ENCODE measurements at regions not wholly inside any gene's neighbourhood (a gene's known extent, or its start where the extent isn't known, plus 50 kb on each side); places are given as distances from the start of the nearest gene placed in this dataset.

DNA sequence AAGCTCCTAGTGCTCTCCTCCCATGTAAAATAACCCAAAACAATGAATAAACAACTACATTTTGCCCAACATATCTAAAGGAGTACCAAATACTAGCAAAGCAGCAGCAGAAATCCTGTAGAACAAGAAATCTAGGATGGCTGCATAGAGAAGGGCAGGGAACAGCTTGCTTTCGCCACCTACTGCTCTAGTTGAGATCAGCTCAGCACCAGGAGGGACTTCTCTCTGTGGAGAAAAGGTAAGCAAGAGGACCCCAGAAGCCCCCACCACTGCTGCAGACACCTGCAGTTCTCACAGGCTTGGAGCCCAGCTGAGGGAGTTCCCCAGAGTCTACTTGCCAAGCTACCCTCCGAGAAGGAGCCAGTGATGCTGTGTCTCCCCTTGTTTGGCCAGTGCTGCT lies 243.0 kb upstream of the CHST9 start:
- ATAC-seq, result no peak
- in situ Hi-C loops (cut with HindIII; ENCODE audit: low pct_unique_long_range_greater_than_20kb, low sequenced_read_pairs), result no loop called here

DNA sequence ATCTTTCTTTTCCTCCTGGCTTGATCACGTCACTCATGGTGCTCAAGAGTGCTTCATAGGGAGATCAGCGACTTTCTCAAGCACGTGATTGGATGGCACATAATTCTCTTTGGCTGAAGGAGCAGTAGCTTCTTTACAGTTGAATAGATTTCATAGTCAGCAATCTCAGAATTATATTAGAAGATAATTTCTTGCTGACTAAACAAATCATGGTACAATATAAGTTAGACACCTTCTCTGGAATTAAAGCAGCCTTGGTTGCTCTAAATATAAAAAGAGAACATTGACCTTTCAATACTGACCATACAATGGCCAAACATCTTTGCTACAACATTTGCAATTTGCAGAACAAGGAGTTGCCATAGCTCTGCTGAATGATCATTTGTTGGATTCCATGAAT lies 238.5 kb upstream of the CHST9 start:
- Histone ChIP-seq H3K9me3 (ENCODE audit: control insufficient read depth, insufficient read depth, low read depth, low read length) (no peaks in the 10 kb centered on the region), H3K27me3 (ENCODE audit: control insufficient read depth, insufficient read depth, low read length) (no peaks in the 10 kb centered on the region), H3K36me3 (ENCODE audit: control insufficient read depth, insufficient read depth, low read length) (no peaks in the 10 kb centered on the region), H3K4me1 (ENCODE audit: control insufficient read depth, insufficient read depth, low read length) (no peaks in the 10 kb centered on the region), H3K4me3 (ENCODE audit: low read depth in 2 of 2, low read length in 2 of 2) (no peak overlapping the region), H3K27ac (ENCODE audit: low read length) (no peak overlapping the region)
- no TSS peak for BruUV-seq (replicated peaks)
- DNase-seq (ENCODE audit: low read depth, low spot score) (no peak), ATAC-seq (no peak)
- in situ Hi-C loops (cut with HindIII; ENCODE audit: low pct_unique_long_range_greater_than_20kb, low sequenced_read_pairs) (no loop called here), intact Hi-C loops (cut with micrococcal nuclease; ENCODE audit: unreplicated experiment) (no loop called here)
- TF ChIP-seq, protein P1, sequence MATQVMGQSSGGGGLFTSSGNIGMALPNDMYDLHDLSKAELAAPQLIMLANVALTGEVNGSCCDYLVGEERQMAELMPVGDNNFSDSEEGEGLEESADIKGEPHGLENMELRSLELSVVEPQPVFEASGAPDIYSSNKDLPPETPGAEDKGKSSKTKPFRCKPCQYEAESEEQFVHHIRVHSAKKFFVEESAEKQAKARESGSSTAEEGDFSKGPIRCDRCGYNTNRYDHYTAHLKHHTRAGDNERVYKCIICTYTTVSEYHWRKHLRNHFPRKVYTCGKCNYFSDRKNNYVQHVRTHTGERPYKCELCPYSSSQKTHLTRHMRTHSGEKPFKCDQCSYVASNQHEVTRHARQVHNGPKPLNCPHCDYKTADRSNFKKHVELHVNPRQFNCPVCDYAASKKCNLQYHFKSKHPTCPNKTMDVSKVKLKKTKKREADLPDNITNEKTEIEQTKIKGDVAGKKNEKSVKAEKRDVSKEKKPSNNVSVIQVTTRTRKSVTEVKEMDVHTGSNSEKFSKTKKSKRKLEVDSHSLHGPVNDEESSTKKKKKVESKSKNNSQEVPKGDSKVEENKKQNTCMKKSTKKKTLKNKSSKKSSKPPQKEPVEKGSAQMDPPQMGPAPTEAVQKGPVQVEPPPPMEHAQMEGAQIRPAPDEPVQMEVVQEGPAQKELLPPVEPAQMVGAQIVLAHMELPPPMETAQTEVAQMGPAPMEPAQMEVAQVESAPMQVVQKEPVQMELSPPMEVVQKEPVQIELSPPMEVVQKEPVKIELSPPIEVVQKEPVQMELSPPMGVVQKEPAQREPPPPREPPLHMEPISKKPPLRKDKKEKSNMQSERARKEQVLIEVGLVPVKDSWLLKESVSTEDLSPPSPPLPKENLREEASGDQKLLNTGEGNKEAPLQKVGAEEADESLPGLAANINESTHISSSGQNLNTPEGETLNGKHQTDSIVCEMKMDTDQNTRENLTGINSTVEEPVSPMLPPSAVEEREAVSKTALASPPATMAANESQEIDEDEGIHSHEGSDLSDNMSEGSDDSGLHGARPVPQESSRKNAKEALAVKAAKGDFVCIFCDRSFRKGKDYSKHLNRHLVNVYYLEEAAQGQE (IDR thresholded peaks at IDR 0.05; ENCODE audit: insufficient read depth in 1 of 2, low read depth in 2 of 2, low read length in 1 of 2), result no peak
- TF ChIP-seq TCF7L2 (IDR thresholded peaks at IDR 0.05; ENCODE audit: low read depth, low read length) (no peak), POLR2AphosphoS5 (IDR thresholded peaks at IDR 0.05; ENCODE audit: low read depth, low read length) (no peak), SIN3A (IDR thresholded peaks at IDR 0.05; ENCODE audit: borderline replicate concordance, insufficient read depth, low read depth, low read length) (no peak)
- TF ChIP-seq, protein P2, sequence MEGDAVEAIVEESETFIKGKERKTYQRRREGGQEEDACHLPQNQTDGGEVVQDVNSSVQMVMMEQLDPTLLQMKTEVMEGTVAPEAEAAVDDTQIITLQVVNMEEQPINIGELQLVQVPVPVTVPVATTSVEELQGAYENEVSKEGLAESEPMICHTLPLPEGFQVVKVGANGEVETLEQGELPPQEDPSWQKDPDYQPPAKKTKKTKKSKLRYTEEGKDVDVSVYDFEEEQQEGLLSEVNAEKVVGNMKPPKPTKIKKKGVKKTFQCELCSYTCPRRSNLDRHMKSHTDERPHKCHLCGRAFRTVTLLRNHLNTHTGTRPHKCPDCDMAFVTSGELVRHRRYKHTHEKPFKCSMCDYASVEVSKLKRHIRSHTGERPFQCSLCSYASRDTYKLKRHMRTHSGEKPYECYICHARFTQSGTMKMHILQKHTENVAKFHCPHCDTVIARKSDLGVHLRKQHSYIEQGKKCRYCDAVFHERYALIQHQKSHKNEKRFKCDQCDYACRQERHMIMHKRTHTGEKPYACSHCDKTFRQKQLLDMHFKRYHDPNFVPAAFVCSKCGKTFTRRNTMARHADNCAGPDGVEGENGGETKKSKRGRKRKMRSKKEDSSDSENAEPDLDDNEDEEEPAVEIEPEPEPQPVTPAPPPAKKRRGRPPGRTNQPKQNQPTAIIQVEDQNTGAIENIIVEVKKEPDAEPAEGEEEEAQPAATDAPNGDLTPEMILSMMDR (IDR thresholded peaks at IDR 0.05), result no peak
- ChIA-PET POLR2A (no interaction called here), CTCF (no interaction called here)

More for the DNA sequence above, 243.0 kb upstream of the CHST9 start:
- BruUV-seq (replicated peaks), result no TSS peak
- Histone ChIP-seq H3K27me3 (ENCODE audit: control insufficient read depth, insufficient read depth, low read length) (no peaks in the 10 kb centered on the region), H3K4me1 (ENCODE audit: control insufficient read depth, insufficient read depth, low read length) (no peaks in the 10 kb centered on the region), H3K4me3 (ENCODE audit: low read depth in 2 of 2, low read length in 2 of 2) (no peak overlapping the region), H3K27ac (ENCODE audit: low read length) (no peak overlapping the region), H3K36me3 (ENCODE audit: control insufficient read depth, insufficient read depth, low read length) (no peaks in the 10 kb centered on the region), H3K9me3 (ENCODE audit: control insufficient read depth, insufficient read depth, low read depth, low read length) (no peaks in the 10 kb centered on the region)
- ChIA-PET CTCF (no interaction called here), POLR2A (interaction anchor here (0.6 kb wide), 1 partner anchor 10 kb away, joined by 3 read pairs; no protein-coding TSS in a partner anchor)
- no peak for DNase-seq (ENCODE audit: low read depth, low spot score)
- intact Hi-C loops (cut with micrococcal nuclease; ENCODE audit: unreplicated experiment), result no loop called here
- no peak for TF ChIP-seq SIN3A (IDR thresholded peaks at IDR 0.05; ENCODE audit: borderline replicate concordance, insufficient read depth, low read depth, low read length)

DNA sequence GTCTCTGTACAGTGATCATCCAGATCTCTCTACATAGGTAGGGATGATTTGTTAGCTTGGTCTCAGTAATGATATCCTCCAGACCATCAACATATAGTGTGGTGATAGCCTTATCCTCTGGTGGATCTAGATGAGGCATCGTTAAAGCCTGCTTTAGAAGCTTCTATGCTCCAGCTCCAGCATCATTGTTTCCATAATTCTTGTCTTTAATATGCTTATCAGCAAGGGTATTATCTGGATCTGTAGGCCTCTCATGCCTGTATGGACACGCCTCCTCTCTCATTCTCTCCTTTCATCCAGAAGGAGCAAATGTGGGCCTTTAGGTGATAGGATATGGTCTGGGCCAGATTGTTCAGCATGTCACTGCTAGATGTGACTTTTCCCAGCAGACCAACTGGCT lies 234.5 kb upstream of the CHST9 start:
- POLR2A ChIA-PET, result no interaction called here
- Histone ChIP-seq H3K36me3 (ENCODE audit: control insufficient read depth, insufficient read depth, low read length) (no peaks in the 10 kb centered on the region), H3K4me1 (ENCODE audit: control insufficient read depth, insufficient read depth, low read length) (no peaks in the 10 kb centered on the region), H3K4me3 (ENCODE audit: low read depth in 2 of 2, low read length in 2 of 2) (no peak overlapping the region), H3K27ac (ENCODE audit: low read length) (no peak overlapping the region), H3K9me3 (ENCODE audit: control insufficient read depth, insufficient read depth, low read depth, low read length) (no peaks in the 10 kb centered on the region), H3K27me3 (ENCODE audit: control insufficient read depth, insufficient read depth, low read length) (no peaks in the 10 kb centered on the region)
- in situ Hi-C loops (cut with HindIII; ENCODE audit: low pct_unique_long_range_greater_than_20kb, low sequenced_read_pairs) (no loop called here), intact Hi-C loops (cut with micrococcal nuclease; ENCODE audit: unreplicated experiment) (no loop called here)
- CTCF ChIA-PET, result no interaction called here
- ATAC-seq, result no peak
- no TSS peak for BruUV-seq (replicated peaks)
- no peak for TF ChIP-seq TCF7L2 (IDR thresholded peaks at IDR 0.05; ENCODE audit: low read depth, low read length)
- no peak for TF ChIP-seq POLR2AphosphoS5 (IDR thresholded peaks at IDR 0.05; ENCODE audit: low read depth, low read length)
- TF ChIP-seq SIN3A (IDR thresholded peaks at IDR 0.05; ENCODE audit: borderline replicate concordance, insufficient read depth, low read depth, low read length), result no peak
- TF ChIP-seq, protein P2 (IDR thresholded peaks at IDR 0.05), result no peak
- TF ChIP-seq, protein P1 (IDR thresholded peaks at IDR 0.05; ENCODE audit: insufficient read depth in 1 of 2, low read depth in 2 of 2, low read length in 1 of 2), result no peak
- DNase-seq (ENCODE audit: low read depth, low spot score), result no peak

Data from Panc1 (cell line).